GM10266 (cell line): ENCODE measurements at regions not wholly inside any gene's neighbourhood (a gene's known extent, or its start where the extent isn't known, plus 50 kb on each side); places are given as distances from the start of the nearest gene placed in this dataset.

Source experiments
- DNase-seq: peaks from one replicate; pipeline ENCODE4 v3.0.0; 2012; ENCODE audit errors: extremely low spot score
- CTCF ChIP-seq: IDR thresholded peaks from 2 replicates; pipeline ENCODE4 v1.5.1; 2012; ENCODE audit warnings: mild to moderate bottlenecking, low read depth; ENCODE audit not compliant: control insufficient read depth, insufficient read depth; ENCODE audit errors: missing control alignments

GRCh38 chr9:25891527-25891926 is 213.3 kb upstream of the TUSC1 start:
- TF ChIP-seq CTCF = no peak
- no peak for DNase-seq

- no peak for DNase-seq
- TF ChIP-seq CTCF = no peak
Measured at GRCh38 chr9:25889661-25890060, 211.4 kb upstream of the TUSC1 start.

GRCh38 chr9:25876248-25876647 is 198.0 kb upstream of the TUSC1 start:
- no peak for TF ChIP-seq CTCF
- DNase-seq = no peak

- no peak for TF ChIP-seq CTCF
- no peak for DNase-seq
Measured at GRCh38 chr9:25864509-25864908, 186.3 kb upstream of the TUSC1 start.

GRCh38 chr9:25861421-25861820 is 183.2 kb upstream of the TUSC1 start:
- no peak for DNase-seq
- no peak for TF ChIP-seq CTCF

- no peak for DNase-seq
- TF ChIP-seq CTCF = no peak
Measured at GRCh38 chr9:25857147-25857546, 178.9 kb upstream of the TUSC1 start.

- TF ChIP-seq CTCF = no peak
- no peak for DNase-seq
Measured at GRCh38 chr9:25850803-25851202, 172.6 kb upstream of the TUSC1 start.
